ENCODE measurements at regions not wholly inside any gene's neighbourhood (a gene's known extent, or its start where the extent isn't known, plus 50 kb on each side); places are given as distances from the start of the nearest gene placed in this dataset.
"Not testable (repeated sequence)": the region's sequence is repeated elsewhere in the genome, so short reads cannot be mapped to it uniquely, and the experiment has no call there.

DNA sequence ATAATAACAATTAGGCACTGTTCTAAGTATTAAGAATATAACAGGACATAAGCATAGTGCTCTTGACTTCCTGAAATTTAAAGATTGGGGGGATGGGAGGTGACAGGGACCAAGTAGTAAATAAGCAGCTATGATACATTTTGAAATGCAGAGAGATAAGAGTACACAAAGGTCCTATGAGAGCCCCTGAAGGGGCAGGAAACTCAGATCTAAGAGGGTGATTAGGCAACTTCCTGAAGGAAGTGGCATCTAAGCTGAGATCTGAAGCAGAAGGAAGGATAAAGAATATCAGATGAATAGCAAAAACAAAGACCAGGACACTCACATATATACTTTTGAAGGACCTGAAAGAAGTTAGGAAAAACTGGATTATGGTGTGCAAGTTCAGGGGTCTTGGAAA, 415.2 kb upstream of the FRG2C start:
- no peak for DNase-seq

DNA sequence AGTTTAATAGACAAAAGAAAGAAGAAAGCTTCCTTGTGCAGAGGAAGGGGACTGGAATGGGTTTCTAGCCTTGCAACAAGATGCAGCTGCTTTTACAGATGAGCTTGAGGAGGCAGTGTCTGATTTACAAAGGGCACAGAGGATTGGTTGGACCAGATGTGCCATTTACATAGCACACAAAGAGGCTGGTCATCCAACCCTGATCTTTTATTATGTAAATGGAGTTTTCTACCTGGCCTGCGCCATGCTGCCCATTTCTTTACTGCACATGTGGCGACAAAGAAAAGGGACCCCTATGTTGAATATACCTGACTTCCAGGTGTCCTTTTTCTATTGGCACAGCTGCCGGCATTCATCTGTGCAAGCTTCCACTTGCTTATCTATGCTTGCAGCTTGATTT, 409.4 kb upstream of the FRG2C start:
- no peak for DNase-seq

DNA sequence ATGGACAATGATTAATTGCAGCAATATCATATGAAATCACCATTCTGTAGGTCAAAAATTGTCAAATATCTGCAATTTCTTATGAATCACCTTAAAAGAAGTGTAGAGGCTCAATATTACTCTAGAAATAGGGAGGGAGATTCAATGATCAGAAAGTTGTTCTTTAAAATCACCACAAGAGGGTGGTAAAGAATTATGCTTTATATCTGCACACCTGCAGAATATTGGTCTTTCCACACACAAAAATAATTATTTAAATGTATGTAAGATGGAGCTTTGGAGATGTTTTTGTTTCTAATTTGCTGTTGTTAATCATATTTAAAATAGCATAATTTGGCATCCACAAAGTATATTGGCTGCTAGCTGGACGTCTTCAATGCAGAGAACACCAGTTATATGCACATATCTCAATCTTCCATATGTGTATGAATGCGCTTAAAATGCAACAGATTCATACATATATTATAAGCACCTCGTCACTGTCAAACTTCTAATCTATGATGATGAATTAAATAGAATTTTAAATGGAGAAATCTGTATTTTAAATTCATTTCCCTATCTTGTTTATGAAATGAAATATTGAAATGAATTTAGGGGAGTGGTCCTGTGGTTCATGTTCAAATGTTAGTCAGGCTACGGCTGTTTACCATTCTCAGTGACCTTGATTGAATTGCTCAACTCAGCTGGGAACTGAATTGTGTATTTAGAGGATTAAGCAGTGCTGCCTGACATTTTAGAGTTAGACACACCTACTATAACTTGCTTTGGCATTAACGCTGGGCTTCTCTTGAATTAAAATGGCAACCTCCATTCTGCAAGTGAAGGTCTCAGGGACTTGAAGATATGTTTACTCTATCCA, 405.1 kb upstream of the FRG2C start:
- DNase-seq, result not testable (repeated sequence)

GRCh38 chr3:75260975-75261374, 403.2 kb upstream of the FRG2C start:
- DNase-seq, result not testable (repeated sequence)

DNA sequence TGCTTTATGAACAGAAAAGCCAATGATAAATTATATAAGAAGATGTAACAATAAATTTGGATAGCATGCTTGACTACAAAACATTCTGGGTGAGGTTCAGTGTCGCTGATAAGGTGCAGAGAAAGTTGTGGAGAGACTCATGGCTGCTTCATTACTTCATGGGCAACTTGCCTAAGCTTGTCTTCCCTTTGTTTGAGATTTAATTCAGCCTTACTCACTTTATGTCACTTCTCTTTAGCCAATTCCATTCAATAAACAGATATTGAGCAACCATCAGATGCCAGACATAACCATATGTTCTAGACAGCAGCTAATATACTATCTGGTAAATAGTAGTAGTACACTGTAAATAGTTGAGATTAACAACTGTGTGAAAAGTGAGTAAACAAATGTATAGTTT, 401.5 kb upstream of the FRG2C start:
- no peak for DNase-seq

- DNase-seq, result no peak
Observed at GRCh38 chr3:75265897-75266296, 398.2 kb upstream of the FRG2C start.

GRCh38 chr3:75268576-75268975, 395.6 kb upstream of the FRG2C start:
- not testable (repeated sequence) for DNase-seq

GRCh38 chr3:75272237-75272636, 391.9 kb upstream of the FRG2C start:
- DNase-seq, result not testable (repeated sequence)

DNA sequence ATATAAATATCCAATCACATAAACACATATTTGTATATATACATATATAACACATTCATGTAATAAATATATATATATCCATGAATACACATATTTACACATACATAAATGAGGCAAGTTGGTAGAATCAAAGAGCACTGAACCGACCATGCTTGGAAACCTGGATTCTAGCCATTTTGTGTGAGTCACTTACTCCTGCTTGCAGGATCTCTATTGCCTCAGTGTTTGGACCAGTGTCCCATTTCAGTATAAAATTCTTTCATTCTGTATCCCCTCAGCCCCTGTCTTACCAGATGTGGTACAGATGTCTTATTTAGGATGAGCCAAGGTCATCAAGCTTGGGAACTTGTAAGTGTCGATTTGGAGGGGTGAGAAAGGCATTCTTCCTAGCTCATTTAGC, 391.4 kb upstream of the FRG2C start:
- no peak for DNase-seq

DNA sequence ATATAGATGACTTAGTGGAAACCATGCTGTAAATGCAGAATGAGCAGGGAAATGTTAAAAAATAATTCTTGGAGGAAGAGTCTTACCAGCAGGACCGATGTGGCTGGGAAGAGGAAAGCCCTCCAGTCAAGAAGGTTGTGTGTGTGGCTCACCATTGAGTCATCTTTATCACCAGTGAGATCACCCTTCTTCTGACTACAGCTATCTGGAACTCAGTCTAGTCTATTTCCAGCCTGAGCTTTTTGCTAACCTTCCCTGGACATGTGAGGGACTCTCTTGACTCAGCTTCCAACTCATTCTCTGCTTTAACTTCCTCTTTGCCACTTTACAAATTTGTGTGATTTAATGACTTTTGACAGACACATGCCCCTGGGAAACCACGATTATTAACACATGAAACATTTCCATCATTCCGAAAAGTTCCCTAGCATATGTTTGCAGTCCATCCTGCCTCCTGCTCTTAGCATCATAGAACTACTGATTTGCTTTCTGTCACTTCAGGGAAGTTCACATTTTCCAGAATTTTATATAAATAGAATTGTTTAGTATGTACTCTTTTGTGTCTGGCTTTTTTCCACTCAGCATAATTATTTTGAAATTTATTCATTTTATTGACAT, 378.5 kb upstream of the FRG2C start:
- not testable (repeated sequence) for DNase-seq

DNA sequence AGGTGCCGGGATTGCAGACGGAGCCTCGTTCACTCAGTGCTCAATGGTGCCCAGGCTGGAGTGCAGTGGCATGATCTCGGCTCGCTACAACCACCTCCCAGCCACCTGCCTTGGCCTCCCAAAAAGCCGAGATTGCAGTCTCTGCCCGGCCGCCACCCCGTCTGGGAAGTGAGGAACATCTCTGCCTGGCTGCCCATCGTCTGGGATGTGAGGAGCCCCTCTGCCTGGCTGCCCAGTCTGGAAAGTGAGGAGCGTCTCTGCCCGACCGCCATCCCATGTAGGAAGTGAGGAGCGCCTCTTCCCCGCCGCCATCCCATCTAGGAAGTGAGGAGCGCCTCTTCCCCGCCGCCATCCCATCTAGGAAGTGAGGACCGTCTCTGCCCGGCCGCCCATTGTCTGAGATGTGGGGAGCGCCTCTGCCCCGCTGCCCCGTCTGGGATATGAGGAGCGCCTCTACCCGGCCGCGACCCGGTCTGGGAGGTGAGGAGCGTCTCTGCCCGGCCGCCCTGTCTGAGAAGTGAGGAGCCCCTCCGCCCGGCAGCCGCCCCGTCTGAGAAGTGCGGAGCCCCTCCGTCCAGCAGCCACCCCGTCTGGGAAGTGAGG, 375.1 kb upstream of the FRG2C start:
- not testable (repeated sequence) for DNase-seq

- DNase-seq, result no peak
Observed at GRCh38 chr3:75294124-75294523, 370.0 kb upstream of the FRG2C start.

DNA sequence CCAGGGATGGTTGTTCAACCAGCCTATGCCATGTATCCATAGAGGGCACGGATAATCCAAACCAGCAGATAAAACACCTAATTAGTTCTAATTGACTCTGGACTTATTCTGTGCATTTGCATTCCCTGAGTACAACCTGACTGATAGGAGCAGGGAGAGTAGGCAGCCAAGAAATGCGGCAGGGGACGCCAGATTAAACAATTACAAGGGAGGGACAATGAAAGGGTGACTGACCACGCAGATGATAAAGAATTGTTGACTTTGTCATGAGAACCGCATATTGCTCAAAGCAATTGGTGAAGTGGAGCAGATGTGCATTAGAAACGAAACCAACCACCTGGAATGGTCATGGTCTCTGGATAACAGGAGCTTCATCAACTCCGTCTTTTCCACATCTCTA, 369.1 kb upstream of the FRG2C start:
- no peak for DNase-seq

DNA sequence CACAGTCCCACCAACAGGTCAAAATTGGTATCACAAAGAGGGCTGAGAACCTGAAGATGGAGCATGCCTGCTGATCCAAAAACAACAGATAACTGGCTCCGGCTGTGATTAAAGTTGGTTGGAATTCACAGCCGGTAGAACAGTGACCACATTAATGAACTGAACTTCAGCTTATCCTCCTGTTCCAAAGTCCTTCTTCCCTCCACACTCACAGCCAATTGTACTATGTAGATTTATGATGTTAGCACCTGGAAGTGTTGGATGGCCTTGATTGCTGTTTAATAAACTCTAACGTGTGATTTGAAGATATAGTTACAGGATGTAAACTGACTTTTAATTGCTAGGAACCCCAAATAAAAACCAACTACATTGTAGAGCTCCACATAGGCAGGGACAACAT, 367.3 kb upstream of the FRG2C start:
- DNase-seq, result no peak

GRCh38 chr3:75300606-75301005, 363.5 kb upstream of the FRG2C start:
- DNase-seq, result no peak

- not testable (repeated sequence) for DNase-seq
Observed at GRCh38 chr3:75301050-75301449, 363.1 kb upstream of the FRG2C start.

- no peak for DNase-seq
Observed at GRCh38 chr3:75303741-75304140, 360.4 kb upstream of the FRG2C start.

DNA sequence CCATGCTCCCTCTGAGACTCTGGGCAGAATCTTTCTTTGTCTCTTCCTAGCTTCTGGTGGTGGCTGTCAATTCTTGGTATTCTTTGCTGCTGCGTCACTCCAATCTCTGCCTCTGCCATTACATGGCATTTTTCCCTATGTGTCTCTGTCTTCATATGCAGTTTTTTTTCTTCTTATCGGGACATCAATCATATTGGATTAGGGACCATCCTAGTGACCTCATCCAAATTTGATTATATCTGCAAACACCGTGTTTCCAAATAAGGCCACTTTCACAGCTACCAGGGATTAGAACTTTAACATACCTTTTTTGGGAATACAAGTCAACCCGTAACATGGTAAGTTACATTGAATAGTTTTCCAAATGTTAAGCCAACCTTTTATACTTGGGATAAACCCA, 358.2 kb upstream of the FRG2C start:
- no peak for DNase-seq

DNA sequence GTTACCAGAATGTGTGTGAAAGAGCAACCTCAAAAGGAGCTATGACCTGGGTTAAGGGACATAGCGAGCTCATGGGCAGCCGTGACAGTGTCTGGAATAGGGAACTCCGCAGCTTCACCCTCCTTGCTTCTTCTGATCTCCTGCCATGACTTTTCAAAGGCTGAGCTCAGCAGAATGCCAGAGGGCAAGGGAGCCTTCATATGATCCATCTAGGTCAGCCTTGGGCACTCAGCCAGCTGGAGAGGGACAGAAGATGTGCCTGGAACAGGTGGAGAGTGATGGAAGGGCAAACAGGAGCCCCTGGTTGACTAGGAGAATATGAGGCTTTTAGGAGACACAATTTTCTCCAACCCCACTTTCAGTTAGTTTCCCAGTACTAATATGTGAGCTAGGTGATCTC, 352.8 kb upstream of the FRG2C start:
- DNase-seq, result not testable (repeated sequence)

- DNase-seq, result not testable (repeated sequence)
Observed at GRCh38 chr3:75312469-75312868, 351.7 kb upstream of the FRG2C start.

DNA sequence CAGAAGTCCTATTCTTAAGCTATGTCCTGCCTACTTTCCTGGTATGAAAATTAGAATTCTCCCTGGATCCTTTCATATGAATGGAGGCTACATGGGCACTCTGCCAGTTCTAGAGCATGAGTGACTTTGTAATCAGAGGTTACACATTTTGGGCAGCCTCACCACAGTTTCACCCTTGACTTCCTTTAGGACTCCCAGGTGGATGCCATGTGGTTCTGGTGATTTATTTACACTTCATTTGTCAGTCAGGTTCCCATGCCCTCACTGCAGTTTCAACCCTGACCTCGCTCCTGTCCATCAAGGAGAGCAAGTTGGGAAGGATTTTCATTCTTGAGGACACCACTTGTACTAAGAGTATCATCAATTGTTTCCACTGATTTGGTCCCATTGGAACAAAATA, 344.4 kb upstream of the FRG2C start:
- not testable (repeated sequence) for DNase-seq

GRCh38 chr3:75320369-75320768, 343.8 kb upstream of the FRG2C start:
- no peak for DNase-seq

DNA sequence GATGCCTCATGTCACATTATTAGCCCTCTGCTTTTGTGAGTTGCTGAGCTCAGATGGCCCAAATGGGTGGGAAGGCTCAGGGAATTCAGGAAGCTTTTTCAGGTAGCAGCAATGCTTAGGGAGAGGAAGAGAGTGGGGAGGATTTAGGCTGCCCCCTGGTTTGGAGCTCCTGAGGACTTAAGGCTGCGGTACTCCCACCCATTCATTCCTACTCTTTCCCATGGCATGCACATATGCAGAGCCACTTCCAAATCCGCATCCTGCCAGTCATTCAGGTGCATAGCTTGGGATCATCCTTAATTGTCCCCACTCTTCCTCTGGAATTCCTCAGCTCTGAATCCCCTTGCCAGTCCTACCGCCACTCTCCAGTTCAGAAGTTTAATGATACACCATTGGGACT, 343.1 kb upstream of the FRG2C start:
- DNase-seq, result no peak

DNA sequence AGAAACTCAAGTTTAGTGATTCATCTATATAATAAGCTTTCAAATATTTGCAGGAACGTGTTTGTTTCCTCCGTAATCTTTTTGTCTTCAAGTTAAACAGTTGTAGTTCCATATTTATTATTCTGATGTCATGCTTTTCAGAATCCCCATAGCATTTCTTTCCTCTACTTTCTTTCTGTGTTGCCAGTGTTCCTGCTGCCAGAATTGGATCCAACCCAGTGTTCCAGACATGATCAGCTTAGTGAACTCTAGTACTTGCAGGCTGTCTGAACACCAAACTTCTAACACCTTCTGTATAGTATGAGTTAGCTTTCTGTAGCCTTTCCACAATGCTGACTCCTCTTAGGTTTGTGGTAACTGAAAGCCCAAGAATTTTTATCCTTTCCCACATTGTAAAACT, 340.2 kb upstream of the FRG2C start:
- not testable (repeated sequence) for DNase-seq
